Small intestine (tissue), 7 donors: ENCODE measurements at regions not wholly inside any gene's neighbourhood (a gene's known extent, or its start where the extent isn't known, plus 50 kb on each side); places are given as distances from the start of the nearest gene placed in this dataset.

Experiments used
- DNase-seq, 2 donors: peaks; one replicate each; pipeline versions ENCODE4 v3.0.0 to v3.0.0-alpha.2; 2013
- FAIRE-seq: peaks from 2 replicates; lab custom pipeline; 2012; peaks lifted over from hg19 to GRCh38; lab: Jason Lieb, UNC
- H3K27ac ChIP-seq, 3 donors: one replicate each; pipeline ENCODE4 v1.5.1; 2013; ENCODE audit warnings: low read length in 2 of 3, mild to moderate bottlenecking in 2 of 3, control low read depth in 1 of 3, inconsistent platforms in 1 of 3, low read depth in 1 of 3, moderate library complexity in 1 of 3
- H3K27me3 ChIP-seq, 3 donors: one replicate each; pipeline ENCODE4 v1.6.1; 2013; ENCODE audit warnings: low read length in 3 of 3, inconsistent platforms in 1 of 3; ENCODE audit not compliant: control insufficient read depth in 3 of 3, insufficient read depth in 3 of 3
- H3K36me3 ChIP-seq, 3 donors: one replicate each; pipeline ENCODE4 v1.6.1; 2013; ENCODE audit warnings: low read length in 3 of 3, inconsistent platforms in 1 of 3, low read depth in 1 of 3, mild to moderate bottlenecking in 1 of 3, moderate library complexity in 1 of 3; ENCODE audit not compliant: control insufficient read depth in 3 of 3, insufficient read depth in 2 of 3
- H3K4me1 ChIP-seq, 3 donors: one replicate each; pipeline ENCODE4 v1.6.1; 2013; ENCODE audit warnings: low read length in 2 of 3, inconsistent platforms in 1 of 3, low read depth in 1 of 3, mild to moderate bottlenecking in 1 of 3, moderate library complexity in 1 of 3; ENCODE audit not compliant: control insufficient read depth in 3 of 3, insufficient read depth in 2 of 3
- H3K4me3 ChIP-seq, 3 donors: one replicate each; pipeline ENCODE4 v1.5.1; 2013; ENCODE audit warnings: low read length in 3 of 3, control low read depth in 1 of 3, inconsistent platforms in 1 of 3, low read depth in 1 of 3, mild to moderate bottlenecking in 1 of 3, moderate library complexity in 1 of 3
- H3K9me3 ChIP-seq, 2 donors: one replicate each; pipeline ENCODE4 v1.6.1; 2013; ENCODE audit warnings: low read depth in 1 of 2, low read length in 1 of 2; ENCODE audit not compliant: control insufficient read depth in 2 of 2, insufficient read depth in 1 of 2
- WGBS, 3 donors: extraction: QIAGEN DNeasy Blood & Tissue Kit; methylation state at CpG; one replicate each; pipeline ENCODE4 v1.1.7; 2013; 5-methylcytosine and 5-hydroxymethylcytosine counted together
- donor health status: healthy with polysubstance abuse.
- donor health status: control.
- donor health status: control.
- donor health status: Bipolar disorder and iron deficiency.
- donor health status: healthy.

- H3K27me3 ChIP-seq = peaks cover 0 to 14% (median 0%) of the 10 kb centered on the region in 3 donors
- no peak for DNase-seq
These were observed 157.4 kb downstream of the GLI2 start for GRCh38 chr2:120892967-120893667.

GRCh38 chr2:120893811-120894584 is 158.3 kb downstream of the GLI2 start:
- DNase-seq (peak; percentile 12 to 65), FAIRE-seq (no peak)
- peaks cover 0 to 2% (median 0%) of the 10 kb centered on the region in 3 donors for H3K36me3 ChIP-seq
- peak overlapping the region in 2 of 3 donors; percentile 13 to 36 for H3K27ac ChIP-seq
- no peak overlapping the region for H3K4me3 ChIP-seq
- H3K27me3 ChIP-seq = peaks cover 0 to 7% (median 0%) of the 10 kb centered on the region in 3 donors
- no peaks in the 10 kb centered on the region for H3K9me3 ChIP-seq
- H3K4me1 ChIP-seq = peaks cover 0 to 18% (median 0%) of the 10 kb centered on the region in 3 donors
- 42 to 60% (median 57%) methylated on average over 17 to 18 of the region's 18 CpGs for WGBS, 3 donors

More at GRCh38 chr2:120892967-120893667, 157.4 kb downstream of the GLI2 start:
- FAIRE-seq = no peak
- WGBS, 3 donors = 61 to 78% (median 69%) methylated on average over 11 of the region's 11 CpGs
- peaks cover 0 to 2% (median 0%) of the 10 kb centered on the region in 3 donors for H3K36me3 ChIP-seq
- H3K27ac ChIP-seq = peak overlapping the region in 1 of 3 donors; percentile 42
- no peak overlapping the region for H3K4me3 ChIP-seq
- peaks cover 0 to 18% (median 0%) of the 10 kb centered on the region in 3 donors for H3K4me1 ChIP-seq
- H3K9me3 ChIP-seq = no peaks in the 10 kb centered on the region

GRCh38 chr2:120894966-120895365 is 159.3 kb downstream of the GLI2 start:
- DNase-seq = no peak
- peaks cover 0 to 25% (median 0%) of the 10 kb centered on the region in 3 donors for H3K4me1 ChIP-seq
- H3K27ac ChIP-seq = no peak overlapping the region
- H3K27me3 ChIP-seq = peaks cover 0 to under 1% (median 0%) of the 10 kb centered on the region in 3 donors
- WGBS, 3 donors = 61 to 69% (median 68%) methylated on average over 5 of the region's 5 CpGs
- no peak overlapping the region for H3K4me3 ChIP-seq
- no peak for FAIRE-seq
- H3K9me3 ChIP-seq = no peaks in the 10 kb centered on the region
- H3K36me3 ChIP-seq = peaks cover 0 to 2% (median 0%) of the 10 kb centered on the region in 3 donors

GRCh38 chr2:120896126-120896525 is 160.5 kb downstream of the GLI2 start:
- no peak for DNase-seq
- Histone ChIP-seq H3K27me3 (peaks cover 0 to 4% (median 0%) of the 10 kb centered on the region in 3 donors), H3K4me1 (peaks cover 0 to 26% (median 0%) of the 10 kb centered on the region in 3 donors), H3K9me3 (no peaks in the 10 kb centered on the region), H3K36me3 (peaks cover 0 to 2% (median 0%) of the 10 kb centered on the region in 3 donors), H3K27ac (no peak overlapping the region), H3K4me3 (no peak overlapping the region)
- no peak for FAIRE-seq
- 82 to 85% (median 83%) methylated on average over 3 of the region's 3 CpGs for WGBS, 3 donors

GRCh38 chr2:120896901-120897300 is 161.2 kb downstream of the GLI2 start:
- no peak overlapping the region for H3K4me3 ChIP-seq

GRCh38 chr2:120897399-120897798 is 161.7 kb downstream of the GLI2 start:
- no peak overlapping the region for H3K27ac ChIP-seq
- FAIRE-seq (no peak), DNase-seq (no peak)
- no peaks in the 10 kb centered on the region for H3K9me3 ChIP-seq
- no peak overlapping the region for H3K4me3 ChIP-seq
- H3K4me1 ChIP-seq = peaks cover 0 to 26% (median 0%) of the 10 kb centered on the region in 3 donors
- H3K27me3 ChIP-seq = peaks cover 0 to 6% (median 0%) of the 10 kb centered on the region in 3 donors
- 60 to 75% (median 73%) methylated on average over 2 of the region's 2 CpGs for WGBS, 3 donors
- H3K36me3 ChIP-seq = no peaks in the 10 kb centered on the region

More at GRCh38 chr2:120896901-120897300, 161.2 kb downstream of the GLI2 start:
- H3K9me3 ChIP-seq = no peaks in the 10 kb centered on the region
- no peaks in the 10 kb centered on the region for H3K36me3 ChIP-seq
- no peak for FAIRE-seq
- DNase-seq = no peak
- peaks cover 0 to 26% (median 0%) of the 10 kb centered on the region in 3 donors for H3K4me1 ChIP-seq
- H3K27me3 ChIP-seq = peaks cover 0 to 4% (median 0%) of the 10 kb centered on the region in 3 donors
- WGBS, 3 donors = 60 to 72% (median 67%) methylated on average over 9 of the region's 9 CpGs
- no peak overlapping the region for H3K27ac ChIP-seq

GRCh38 chr2:120898496-120898895 is 162.8 kb downstream of the GLI2 start:
- Histone ChIP-seq H3K27me3 (peaks cover 0 to 7% (median 0%) of the 10 kb centered on the region in 3 donors), H3K36me3 (no peaks in the 10 kb centered on the region), H3K4me3 (no peak overlapping the region), H3K4me1 (peaks cover 0 to 17% (median 0%) of the 10 kb centered on the region in 3 donors), H3K9me3 (no peaks in the 10 kb centered on the region), H3K27ac (peak overlapping the region in 1 of 3 donors; percentile 32)
- FAIRE-seq (no peak), DNase-seq (no peak)
- 57 to 73% (median 65%) methylated on average over 5 of the region's 5 CpGs for WGBS, 3 donors
